Lower lobe of right lung (tissue), 2 donors: ENCODE measurements at regions not wholly inside any gene's neighbourhood (a gene's known extent, or its start where the extent isn't known, plus 50 kb on each side); places are given as distances from the start of the nearest gene placed in this dataset.

ENCODE experiments used
- ATAC-seq, 2 donors: fragments of 200-7000 bp; cut with Tn5 transposase; one replicate each; pipeline ENCODE4 v1.9.1; 2020 to 2022; ENCODE audit warnings: mild to moderate bottlenecking in 2 of 2, moderate library complexity in 2 of 2
- DNase-seq: peaks from one replicate; pipeline ENCODE4 v3.0.0-alpha.2; 2020
- H3K27ac ChIP-seq: fragments of 200-600 bp; one replicate; pipeline ENCODE4 v1.8.0; 2022
- H3K27me3 ChIP-seq: fragments of 200-600 bp; one replicate; pipeline ENCODE4 v1.8.0; 2022; ENCODE audit warnings: low read depth
- H3K36me3 ChIP-seq: fragments of 200-600 bp; one replicate; pipeline ENCODE4 v1.8.0; 2022; ENCODE audit warnings: mild to moderate bottlenecking
- H3K4me1 ChIP-seq: fragments of 200-600 bp; one replicate; pipeline ENCODE4 v1.8.0; 2022
- H3K4me3 ChIP-seq: fragments of 200-600 bp; one replicate; pipeline ENCODE4 v1.8.0; 2022; ENCODE audit warnings: mild to moderate bottlenecking
- H3K9me3 ChIP-seq: fragments of 200-600 bp; one replicate; pipeline ENCODE4 v1.8.0; 2022
- intact Hi-C: fragments of 100-400 bp; cut with DNase I; formaldehyde crosslinking; loops from one replicate; pipeline ENCODE4 v1.11.0; 2022
- TF ChIP-seq, protein P1 (sequence below): fragments of 200-600 bp; IDR thresholded peaks from one replicate; pipeline ENCODE4 v1.8.0; 2022; ENCODE audit warnings: antibody characterized with exemption, mild to moderate bottlenecking
- donor health status: DM: no; HTN: yes; CAD: no; lungs with severe emphysema.

DNA sequence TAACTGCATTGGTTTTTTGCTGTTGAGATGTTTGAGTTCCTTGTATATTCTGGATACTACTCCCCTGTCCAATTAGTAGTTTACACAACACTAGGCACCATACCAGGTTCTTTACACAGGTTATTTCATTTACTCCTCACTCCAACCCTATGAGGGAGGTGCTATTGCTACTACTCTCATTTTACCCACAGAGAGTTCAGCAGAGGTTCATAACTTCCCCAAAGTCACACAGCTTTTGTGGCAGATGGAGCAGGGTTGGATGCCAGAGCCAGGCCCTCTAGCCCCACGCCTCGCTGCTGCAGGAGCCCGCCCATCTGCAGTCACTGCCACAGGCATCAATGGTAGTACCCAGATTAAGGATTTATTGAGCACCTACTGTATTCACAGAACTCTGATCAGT, 61.7 kb upstream of the MAP3K4 start:
- DNase-seq (no peak), ATAC-seq (no peak)
- TF ChIP-seq, protein P1, sequence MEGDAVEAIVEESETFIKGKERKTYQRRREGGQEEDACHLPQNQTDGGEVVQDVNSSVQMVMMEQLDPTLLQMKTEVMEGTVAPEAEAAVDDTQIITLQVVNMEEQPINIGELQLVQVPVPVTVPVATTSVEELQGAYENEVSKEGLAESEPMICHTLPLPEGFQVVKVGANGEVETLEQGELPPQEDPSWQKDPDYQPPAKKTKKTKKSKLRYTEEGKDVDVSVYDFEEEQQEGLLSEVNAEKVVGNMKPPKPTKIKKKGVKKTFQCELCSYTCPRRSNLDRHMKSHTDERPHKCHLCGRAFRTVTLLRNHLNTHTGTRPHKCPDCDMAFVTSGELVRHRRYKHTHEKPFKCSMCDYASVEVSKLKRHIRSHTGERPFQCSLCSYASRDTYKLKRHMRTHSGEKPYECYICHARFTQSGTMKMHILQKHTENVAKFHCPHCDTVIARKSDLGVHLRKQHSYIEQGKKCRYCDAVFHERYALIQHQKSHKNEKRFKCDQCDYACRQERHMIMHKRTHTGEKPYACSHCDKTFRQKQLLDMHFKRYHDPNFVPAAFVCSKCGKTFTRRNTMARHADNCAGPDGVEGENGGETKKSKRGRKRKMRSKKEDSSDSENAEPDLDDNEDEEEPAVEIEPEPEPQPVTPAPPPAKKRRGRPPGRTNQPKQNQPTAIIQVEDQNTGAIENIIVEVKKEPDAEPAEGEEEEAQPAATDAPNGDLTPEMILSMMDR, result no peak
- Histone ChIP-seq H3K4me3 (no peak overlapping the region), H3K27ac (no peak overlapping the region), H3K36me3 (no peaks in the 10 kb centered on the region), H3K4me1 (peaks cover 11% of the 10 kb centered on the region), H3K9me3 (no peaks in the 10 kb centered on the region), H3K27me3 (no peaks in the 10 kb centered on the region)
- intact Hi-C loops, result loop anchor here (10.0 kb wide), 1 partner anchor 445 kb away; no protein-coding TSS in a partner anchor

DNA sequence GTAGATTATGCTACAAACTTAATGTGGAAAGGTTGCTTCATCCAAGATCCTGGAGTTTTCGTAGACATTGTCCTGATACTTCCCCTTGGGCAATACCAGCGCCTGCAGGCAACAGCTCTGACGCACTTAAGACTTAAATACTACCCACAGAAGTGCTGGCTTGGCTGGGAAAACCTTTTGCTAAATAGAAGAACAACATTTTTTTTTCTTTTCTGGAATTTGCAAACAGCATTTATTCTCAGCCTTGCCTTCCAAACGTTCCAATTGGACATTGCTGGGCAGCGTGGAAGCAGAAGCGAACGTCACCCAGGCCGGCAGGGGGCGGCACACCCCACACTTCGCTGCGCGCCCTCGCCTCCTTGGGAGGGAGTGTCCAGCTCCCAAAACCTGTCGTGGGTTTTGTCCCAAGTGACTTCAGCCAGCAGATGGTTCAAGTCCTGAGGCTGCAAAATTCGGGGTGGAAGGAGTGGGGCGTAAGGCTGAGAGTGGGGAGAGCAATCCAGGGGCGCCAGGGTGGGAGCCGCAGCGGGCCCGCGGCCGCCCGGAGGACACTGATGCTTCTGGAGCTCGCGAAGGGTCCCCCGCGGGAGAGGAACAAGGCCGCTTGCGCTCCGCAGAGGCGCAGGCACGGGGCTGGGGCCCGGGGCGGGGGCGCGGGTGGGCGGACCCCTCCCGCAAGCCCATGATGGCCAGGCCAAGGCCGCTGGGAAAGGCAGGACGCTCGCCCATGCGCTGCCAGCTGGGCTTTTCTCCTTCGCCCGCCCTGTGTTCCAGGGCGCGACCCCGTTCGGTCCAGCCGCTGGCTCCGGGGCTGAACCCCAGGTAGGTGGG, 60.8 kb upstream of the MAP3K4 start:
- H3K36me3 ChIP-seq, result no peaks in the 10 kb centered on the region
- no peaks in the 10 kb centered on the region for H3K27me3 ChIP-seq
- TF ChIP-seq, protein P1, result peak; percentile 93
- H3K4me1 ChIP-seq, result peaks cover 11% of the 10 kb centered on the region
- intact Hi-C loops, result no loop called here
- peak overlapping the region; percentile 49 for H3K4me3 ChIP-seq
- no peak overlapping the region for H3K27ac ChIP-seq
- ATAC-seq (peak; percentile 94 to 98), DNase-seq (peak; percentile 78)
- H3K9me3 ChIP-seq, result peaks cover 4% of the 10 kb centered on the region

DNA sequence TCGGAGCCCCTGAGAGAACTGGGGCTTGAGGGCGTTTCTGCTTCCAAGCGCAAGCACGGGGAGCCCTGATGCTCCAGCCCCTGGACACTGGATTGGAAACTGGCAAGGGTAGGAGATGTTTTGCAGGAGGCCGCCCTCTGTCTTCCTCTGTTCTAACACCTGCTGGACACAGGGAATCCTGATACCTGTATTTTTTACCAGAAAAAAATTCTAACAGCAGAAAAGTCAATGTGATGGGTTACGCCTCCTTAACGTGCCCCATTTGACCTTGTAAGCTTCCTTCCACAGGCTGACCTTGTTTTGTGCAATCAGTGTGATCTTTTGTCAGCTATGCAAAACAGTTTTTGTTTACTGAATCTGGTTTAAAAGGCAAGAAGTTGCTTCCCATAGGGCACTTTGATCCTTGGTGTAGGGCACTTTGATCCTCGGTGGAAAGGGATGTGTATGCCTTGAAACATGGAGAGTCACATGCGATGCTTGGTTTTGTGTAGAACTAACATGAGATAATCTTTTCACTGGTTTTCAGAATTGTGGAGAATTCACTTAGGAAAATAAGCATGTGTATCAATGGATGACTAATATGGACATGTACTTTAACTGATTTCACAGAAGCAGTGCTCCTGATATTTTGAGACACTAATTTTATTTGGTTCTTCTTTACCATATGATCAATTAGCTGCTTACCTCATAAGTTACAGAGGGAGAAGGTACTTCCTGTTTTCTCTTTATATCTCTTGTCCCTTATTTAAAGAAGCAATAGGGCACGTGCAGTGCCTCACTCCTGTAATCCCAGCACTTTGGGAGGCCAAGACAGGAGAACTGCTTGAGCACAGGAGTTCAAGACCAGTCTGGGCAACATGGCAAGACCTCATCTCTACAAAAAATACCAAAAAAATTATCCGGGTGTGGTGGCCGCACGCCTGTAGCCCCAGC, 59.9 kb upstream of the MAP3K4 start:
- Histone ChIP-seq H3K9me3 (peaks cover 8% of the 10 kb centered on the region), H3K36me3 (no peaks in the 10 kb centered on the region), H3K27ac (no peak overlapping the region), H3K27me3 (no peaks in the 10 kb centered on the region), H3K4me1 (peaks cover 11% of the 10 kb centered on the region), H3K4me3 (peak overlapping the region; percentile 49)
- intact Hi-C loops, result no loop called here
- TF ChIP-seq, protein P1, result no peak
- DNase-seq (no peak), ATAC-seq (peak in 1 of 2 donors; percentile 18)

DNA sequence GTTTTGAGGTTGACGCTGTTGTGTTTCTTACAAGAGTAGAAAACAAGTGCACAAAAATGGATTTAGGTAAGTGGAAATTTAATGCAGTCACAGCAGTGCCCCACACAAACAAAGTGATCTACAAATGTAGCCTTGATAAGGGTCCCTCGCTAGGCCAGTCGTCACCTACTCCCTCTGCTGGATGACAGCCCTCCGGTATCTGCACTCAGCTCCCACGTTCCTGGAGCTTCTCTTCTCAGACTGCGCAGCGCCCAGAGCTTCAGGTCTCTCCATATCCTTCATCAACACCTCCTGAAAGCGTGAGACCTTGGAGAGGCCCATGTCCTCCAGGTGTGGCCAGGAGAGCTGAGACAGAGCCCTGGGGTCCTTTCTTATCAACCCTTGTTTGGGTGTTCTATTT, 58.3 kb upstream of the MAP3K4 start:
- H3K4me1 ChIP-seq, result peaks cover 11% of the 10 kb centered on the region

DNA sequence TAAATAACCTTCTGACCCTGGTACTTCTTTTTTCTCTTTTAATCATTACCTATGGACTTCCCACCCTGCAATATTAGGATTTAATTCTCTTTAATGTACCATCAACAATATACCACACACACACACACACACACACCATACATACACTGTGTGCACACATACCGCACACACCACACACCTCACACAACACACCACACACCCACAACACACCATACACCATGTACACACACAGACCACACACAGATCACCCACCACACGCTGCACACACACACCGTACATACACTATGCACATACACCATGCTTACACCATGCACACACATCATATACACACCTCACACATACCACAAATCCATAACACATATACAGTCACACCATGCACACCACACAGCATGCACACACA, 57.4 kb upstream of the MAP3K4 start:
- no peak for DNase-seq
- Histone ChIP-seq H3K27me3 (no peaks in the 10 kb centered on the region), H3K4me3 (no peak overlapping the region), H3K27ac (no peak overlapping the region), H3K36me3 (no peaks in the 10 kb centered on the region), H3K4me1 (peaks cover 11% of the 10 kb centered on the region), H3K9me3 (peaks cover 8% of the 10 kb centered on the region)
- intact Hi-C loops, result no loop called here
- ATAC-seq, result peak in 1 of 2 donors; percentile 23
- TF ChIP-seq, protein P1, result no peak

More for the DNA sequence above, 58.3 kb upstream of the MAP3K4 start:
- Histone ChIP-seq H3K36me3 (no peaks in the 10 kb centered on the region), H3K4me3 (no peak overlapping the region), H3K9me3 (peaks cover 8% of the 10 kb centered on the region), H3K27ac (no peak overlapping the region), H3K27me3 (no peaks in the 10 kb centered on the region)
- TF ChIP-seq, protein P1, result no peak
- DNase-seq, result no peak
- no peak for ATAC-seq
- intact Hi-C loops, result no loop called here
